NCI-H460 (cell line): ENCODE measurements at regions not wholly inside any gene's neighbourhood (a gene's known extent, or its start where the extent isn't known, plus 50 kb on each side); places are given as distances from the start of the nearest gene placed in this dataset.

Experiments
- DNase-seq: peaks from one replicate; pipeline ENCODE4 v3.0.0-alpha.2; 2016; ENCODE audit warnings: low read depth; ENCODE audit errors: extremely low read depth

DNA sequence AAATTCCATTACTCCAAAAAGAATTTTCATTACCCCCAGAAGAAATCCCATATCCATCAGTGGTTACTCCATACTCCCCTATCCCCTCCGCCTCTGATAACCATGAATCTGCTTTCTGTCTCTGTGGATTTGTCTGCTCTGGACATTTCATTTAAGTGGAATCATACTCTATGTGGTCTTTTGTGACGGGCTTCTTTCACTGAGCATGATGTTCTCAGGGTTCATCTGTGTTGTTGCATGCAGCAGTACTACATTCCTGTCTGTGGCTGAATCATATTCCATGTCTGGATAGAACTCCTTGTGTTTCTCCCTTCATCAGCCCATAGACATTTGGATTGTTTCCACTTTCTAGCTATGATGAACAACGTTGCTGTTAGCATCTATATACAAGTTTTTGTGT lies 59.5 kb upstream of the IRX3 start:
- no peak for DNase-seq

DNA sequence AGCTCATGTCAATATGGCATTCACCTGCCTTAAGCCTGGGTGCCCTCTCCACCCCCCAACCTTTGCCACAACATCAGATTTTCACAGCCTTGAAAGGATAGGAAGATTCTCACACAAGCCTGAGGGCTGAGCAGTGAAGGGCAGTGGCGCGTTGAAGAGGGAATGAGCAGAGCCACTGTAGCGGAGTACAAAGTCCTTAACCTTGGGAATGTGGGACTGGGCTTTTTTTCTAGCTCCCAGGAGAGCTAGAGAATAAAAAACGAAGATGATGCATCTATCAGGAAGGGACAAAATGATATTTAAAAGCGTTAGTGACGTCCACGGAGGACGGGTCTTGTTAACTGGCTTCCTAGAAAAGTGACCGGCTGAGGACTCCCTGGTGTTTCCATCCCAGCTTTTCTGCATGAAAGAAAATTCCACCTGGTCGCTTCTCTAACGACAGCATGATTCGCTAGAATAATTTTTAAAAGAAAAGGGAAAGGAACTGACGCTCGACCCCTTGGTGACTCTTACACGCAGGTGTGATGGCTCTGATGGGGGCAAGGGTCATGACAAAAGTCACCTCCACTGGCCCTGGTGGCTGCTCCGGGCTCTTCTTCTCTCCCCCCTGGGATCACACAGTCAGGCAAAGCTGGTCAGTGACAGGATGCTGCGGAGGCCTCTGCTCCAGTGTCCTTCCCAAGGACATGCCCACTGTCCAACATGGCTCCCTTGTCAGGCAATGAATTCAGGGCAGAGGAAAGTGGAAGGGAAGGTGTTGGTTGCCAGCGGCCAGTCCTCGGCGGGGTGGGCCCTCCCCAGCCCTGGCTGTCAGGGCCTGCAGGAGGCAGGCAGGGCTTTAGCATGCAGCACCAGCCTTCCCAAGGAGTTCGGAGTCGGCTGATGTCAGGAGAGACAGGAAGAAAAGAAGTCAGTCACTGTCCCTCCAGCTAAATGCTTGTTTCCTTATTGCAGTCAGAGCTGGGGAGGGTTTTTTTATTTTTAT lies 58.4 kb upstream of the IRX3 start:
- DNase-seq: no peak

DNA sequence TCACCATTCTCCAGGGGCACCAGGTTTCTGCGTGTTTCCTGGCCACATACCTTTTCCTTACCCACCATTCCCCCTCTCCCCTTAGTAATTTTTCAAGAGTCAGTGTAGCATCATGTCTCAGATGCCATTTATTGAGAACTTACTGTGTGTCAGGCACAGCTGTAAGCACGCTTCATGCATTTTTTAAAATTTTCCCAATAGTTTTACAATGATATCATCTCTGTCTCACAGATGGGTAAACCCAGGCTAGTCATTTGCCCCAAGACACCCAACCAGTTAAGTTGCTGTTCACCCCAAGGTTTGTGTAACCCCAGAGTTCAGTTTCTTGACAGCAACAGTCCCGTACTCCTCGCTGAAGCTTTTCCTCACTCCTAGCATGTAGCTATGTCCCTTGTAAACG lies 56.4 kb upstream of the IRX3 start:
- DNase-seq: no peak

DNA sequence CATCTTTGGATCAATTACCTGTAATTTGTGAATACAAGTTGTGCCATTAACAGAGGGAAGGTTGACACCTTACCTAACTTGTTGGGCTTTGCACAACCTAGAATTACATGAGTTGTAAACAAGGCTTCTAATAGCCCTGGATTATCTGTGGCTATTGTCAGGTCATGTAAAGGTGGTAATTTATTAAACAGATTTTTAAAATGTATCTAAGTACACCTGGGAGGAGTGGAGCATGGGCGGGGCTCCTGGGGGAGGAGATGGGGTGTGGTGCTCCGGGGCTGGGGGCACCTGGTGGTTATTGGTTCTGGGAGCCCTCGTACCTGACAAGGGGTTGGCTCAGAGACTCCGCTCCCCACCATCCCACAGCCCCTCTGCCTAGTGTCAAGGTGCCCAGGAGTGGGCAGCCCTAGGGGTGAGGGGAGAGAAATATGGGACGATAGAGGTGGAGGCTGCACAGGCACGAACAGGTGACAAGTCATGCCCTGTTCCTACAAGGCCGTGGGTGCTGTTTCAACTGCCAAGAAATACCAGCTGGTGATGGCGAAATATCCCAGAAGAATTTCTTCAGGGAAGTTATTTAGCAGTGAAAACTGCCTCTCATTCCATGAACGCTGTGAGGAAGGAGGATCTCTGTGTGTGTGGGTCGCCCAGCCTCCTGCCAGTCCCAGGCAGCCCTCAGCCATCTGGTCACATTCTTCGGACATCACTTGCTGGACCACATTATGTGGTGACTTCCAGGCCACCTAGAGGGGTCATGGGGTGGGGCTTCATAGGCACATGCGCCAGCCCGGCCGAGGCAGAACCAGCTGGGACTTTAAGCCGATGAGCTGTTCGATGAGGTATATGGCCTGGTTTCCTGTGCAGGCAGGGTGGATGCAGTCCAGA lies 55.5 kb upstream of the IRX3 start:
- DNase-seq: no peak

DNA sequence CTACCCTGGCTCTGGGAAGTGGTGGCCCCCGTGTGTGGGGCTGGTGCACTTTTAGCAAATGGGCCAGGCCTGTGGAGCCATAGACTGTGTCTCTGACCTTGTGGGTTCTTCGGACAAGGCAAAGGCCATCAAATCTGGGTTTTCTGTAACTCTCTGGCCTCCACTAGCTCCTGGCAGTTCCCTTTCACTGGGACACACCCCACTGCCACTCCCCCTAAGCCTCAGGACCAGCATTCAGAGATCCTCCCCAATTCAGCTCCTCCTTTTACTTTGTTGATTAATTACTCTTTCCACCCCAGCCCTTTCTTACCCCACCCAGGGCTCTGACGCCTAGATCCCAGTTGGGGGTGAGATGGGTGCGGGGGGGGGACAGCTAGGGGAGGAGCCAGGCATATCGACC lies 53.9 kb upstream of the IRX3 start:
- DNase-seq: no peak

DNA sequence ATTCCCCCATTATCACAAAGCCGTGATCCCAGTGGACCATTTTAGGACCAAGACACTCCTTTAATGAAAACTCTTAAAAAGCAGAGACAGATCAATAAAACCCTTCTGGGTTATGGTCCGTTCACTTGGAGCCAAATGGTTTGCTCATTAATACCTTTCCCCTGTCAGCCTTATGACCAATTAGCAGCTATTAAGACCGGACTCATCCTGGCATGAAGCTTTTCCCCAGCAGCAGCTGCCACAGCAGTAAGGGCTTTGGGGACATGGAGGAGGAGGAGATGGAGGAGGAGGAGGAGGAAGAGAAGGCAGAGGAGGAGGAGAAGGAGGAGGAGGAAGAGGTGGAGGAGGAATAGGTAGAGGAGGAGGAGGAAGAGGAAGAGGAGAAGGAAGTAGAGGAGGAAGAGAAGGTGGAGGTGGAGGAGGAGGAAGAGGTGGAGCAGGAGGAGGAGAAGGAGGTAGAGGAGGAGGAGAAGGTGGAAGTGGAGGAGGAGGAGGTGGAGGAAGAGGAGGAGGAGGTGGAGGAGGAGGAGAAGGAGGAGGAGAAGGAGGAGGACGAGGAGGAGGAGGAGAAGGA lies 50.1 kb upstream of the IRX3 start:
- DNase-seq: no peak
